Inflammatory macrophage treated with lipopolysaccharide for 4 hours (primary cell): ENCODE measurements at regions not wholly inside any gene's neighbourhood (a gene's known extent, or its start where the extent isn't known, plus 50 kb on each side); places are given as distances from the start of the nearest gene placed in this dataset.
"Not testable (repeated sequence)": the region's sequence is repeated elsewhere in the genome, so short reads cannot be mapped to it uniquely, and the experiment has no call there.

Source experiments
- DNase-seq: peaks from one replicate; pipeline ENCODE4 v3.0.0-alpha.2; 2020

GRCh38 chrX:879756-880698 lies 249.4 kb downstream of the SHOX start:
- DNase-seq = not testable (repeated sequence)

GRCh38 chrX:874061-874460 lies 243.5 kb downstream of the SHOX start:
- DNase-seq = no peak

- DNase-seq = no peak
These were observed 242.4 kb downstream of the SHOX start for GRCh38 chrX:873016-873415.

DNA sequence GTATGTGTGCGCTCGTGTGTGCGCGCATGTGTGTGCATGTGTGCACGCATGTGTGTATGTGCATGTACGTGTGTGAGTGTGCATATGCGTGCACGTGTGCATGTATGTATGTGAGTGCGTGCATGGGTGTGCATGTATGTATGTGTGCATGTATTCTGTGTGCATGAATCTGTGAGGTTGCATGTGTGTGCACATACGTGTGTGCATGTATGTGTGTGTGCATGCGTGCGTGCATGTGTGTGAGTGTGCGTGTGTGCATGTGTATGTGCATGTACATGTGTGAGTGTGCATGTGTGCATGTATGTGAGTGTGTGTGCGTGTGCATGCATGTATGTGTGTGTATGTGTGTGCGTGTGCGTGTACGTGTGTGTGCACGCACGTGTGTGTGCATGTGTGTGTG lies 241.5 kb downstream of the SHOX start:
- no peak for DNase-seq

- DNase-seq = no peak
These were observed 241.0 kb downstream of the SHOX start for GRCh38 chrX:871626-872025.

- no peak for DNase-seq
These were observed 237.5 kb downstream of the SHOX start for GRCh38 chrX:867966-868647.

DNA sequence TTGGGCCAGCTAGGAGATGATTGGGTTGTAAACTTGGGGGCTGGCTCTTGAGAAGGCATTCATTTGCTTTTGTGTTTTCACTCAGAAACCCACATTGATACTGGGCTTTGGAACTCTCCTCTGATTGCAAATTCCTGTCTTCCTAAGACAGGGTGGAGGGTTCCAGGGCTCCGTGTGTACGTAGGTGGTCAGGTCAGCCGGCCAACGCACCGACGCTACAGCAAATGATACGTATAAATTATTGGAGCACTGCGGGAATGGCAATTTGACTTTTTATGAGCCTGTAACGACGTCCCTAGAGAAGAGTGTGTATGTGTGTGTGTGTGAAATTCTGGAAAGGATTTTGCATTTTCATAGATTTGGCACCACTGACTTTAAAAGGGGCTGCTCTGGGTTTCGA lies 236.9 kb downstream of the SHOX start:
- DNase-seq = no peak

DNA sequence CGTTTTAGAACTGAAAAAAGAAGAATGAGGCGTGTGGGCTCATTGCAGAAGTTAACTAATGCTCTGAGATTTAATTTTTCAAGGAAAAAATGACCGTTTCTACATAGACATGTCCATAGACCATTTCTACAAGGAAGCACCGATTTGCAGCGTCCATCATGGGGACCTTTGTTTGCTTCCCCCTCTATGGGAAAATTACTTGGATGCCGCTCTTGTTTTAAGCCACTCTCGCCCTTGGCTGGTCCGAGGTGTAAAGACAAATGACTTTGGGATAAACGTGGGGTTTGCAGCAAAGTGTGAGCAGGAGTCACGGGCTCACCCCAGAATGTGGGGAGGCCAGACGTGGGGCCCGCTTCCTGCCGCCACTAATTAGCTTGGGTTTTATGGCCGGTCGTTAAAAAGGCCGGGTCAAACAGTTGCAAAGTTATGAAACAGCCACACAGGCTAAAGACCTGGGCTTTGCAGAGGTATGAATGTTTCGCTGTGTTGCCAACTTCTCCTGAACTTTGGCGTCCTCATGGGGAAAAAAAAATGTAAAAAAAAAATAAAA lies 235.9 kb downstream of the SHOX start:
- DNase-seq = no peak

GRCh38 chrX:865422-865821 lies 234.8 kb downstream of the SHOX start:
- DNase-seq = no peak

GRCh38 chrX:861921-862320 lies 231.3 kb downstream of the SHOX start:
- DNase-seq = no peak

- DNase-seq = no peak
These were observed 230.8 kb downstream of the SHOX start for GRCh38 chrX:861340-861890.

- no peak for DNase-seq
These were observed 228.7 kb downstream of the SHOX start for GRCh38 chrX:859329-859728.

GRCh38 chrX:858542-859078 lies 228.0 kb downstream of the SHOX start:
- no peak for DNase-seq

DNA sequence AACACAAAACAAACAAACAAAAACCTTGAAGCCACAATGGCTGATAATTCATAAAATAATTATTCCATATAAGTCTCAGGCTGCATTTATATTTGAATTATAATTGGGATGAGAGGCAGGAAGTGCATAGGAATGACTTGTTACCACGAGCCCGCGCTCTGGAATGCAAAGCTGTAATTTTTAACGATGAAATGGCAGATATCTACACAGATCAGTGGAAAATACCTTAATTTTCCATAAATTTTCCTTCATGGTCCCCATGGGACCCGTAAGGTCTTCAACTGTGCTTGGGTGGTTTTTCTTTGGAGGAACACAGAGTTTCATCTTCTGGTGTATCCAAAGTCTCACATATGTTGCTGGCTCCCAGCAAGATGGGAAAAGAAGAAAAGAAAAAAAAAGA lies 226.8 kb downstream of the SHOX start:
- no peak for DNase-seq

DNA sequence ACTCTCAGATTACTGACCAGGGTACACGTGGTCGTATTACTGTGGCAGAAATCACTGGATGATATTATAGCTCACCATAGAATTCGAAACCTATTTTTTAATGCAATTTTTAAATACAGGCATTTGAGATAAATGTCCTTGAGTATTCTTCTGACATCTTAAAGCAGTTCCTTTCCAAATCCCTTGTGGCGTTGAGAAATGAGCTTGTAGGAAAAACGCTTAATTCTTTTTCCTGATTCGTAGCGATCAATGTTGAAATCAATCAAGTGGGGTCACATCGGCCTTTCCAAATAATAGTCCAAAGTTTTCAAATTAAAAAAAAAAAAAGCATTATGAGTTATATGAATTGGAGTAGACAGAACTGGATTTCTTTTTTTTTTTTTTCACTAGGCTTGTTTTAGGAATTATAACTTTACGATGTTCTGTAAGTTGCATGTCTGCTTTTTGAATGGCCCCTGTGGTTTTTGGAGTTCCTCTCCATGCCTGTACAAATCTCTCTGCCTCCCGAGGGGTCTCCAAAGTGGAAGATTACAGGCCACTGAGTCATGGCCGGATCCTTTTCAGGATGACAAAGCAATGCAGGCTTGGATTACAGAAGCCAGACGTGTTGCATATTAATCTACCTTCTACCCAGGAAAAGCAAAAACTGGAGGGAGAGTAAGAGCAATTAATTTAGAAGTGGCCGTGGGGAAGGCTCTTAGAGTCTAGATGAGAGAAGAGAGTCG lies 226.1 kb downstream of the SHOX start:
- DNase-seq = no peak

GRCh38 chrX:853304-853703 lies 222.7 kb downstream of the SHOX start:
- no peak for DNase-seq

DNA sequence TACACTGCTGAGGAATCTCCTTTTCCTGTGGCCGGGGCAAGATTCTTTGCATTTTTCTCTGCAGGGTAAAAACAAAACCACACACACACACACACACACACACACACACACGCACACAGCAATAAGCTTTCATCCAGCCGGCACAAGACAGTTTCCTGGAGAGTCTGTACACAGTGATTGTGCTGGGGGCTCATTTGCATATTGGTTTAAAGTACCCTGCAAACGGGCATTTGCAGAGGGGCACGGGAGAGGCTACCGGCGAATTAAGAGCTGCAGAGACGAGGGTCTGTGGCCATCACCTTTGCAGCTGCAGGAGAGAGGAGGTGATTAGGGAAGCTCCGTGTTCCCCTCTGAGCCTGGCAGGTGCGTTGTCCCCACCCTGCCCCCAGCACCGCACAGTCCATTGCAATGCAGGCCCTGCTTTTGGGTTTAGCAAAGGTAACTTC lies 219.9 kb downstream of the SHOX start:
- no peak for DNase-seq

- DNase-seq = no peak
These were observed 217.8 kb downstream of the SHOX start for GRCh38 chrX:848386-848785.

DNA sequence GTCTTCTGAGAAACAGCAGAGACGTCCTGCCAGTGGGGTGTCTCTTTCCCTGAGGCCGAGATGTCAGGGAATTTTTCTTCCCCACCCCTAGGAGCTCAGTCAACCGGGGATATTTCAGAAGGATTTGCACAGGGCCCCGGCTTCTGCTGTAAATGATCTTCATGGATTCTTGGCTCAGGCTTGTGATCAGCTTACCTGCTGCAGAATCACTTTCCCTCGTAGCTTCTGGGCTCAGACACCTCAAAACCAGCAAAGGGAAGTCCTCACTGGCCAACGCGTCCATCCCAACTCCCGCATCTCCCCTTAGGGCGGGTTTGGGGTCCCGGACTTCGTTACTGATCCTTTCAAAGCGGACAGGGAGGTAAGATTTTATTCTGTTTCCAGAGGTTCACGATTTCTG lies 212.7 kb downstream of the SHOX start:
- DNase-seq = no peak

DNA sequence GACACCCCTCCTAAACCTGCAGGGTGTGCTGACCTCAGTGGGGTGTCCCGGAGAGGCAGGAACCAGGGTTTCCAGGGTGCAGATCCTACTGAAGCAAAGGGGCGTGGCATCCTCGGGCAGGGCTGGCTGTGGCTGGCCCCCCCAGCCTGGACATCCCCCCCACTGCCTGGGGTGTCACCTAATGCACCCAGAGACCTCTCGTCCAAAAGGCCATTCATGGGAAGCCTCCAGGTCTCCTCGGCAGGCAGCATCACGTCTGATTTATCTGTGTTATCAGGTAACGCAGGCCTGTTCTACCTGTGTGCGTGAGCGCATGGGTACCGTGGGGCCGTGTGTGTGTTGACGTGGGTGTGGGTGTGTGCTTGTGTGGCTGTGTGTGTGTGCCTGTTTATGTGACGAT lies 210.0 kb downstream of the SHOX start:
- no peak for DNase-seq

GRCh38 chrX:838666-839065 lies 208.1 kb downstream of the SHOX start:
- not testable (repeated sequence) for DNase-seq

DNA sequence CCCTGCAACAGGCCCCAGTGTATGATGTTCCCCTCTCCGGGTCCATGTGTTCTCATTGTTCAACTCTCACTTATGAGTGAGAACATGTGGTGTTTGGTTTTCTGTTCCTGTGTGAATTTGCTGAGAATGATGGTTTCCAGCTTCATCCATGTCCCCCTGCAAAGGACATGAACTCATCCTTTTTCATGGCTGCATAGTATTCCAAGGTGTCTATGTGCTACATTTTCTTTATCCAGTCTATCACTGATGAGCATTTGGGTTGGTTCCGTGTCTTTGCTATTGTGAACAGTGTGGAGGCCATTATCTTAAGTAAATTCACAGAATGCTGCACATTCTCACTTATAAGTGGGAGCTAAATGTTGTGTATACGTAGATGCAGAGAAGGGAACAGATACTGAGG lies 205.3 kb downstream of the SHOX start:
- not testable (repeated sequence) for DNase-seq

DNA sequence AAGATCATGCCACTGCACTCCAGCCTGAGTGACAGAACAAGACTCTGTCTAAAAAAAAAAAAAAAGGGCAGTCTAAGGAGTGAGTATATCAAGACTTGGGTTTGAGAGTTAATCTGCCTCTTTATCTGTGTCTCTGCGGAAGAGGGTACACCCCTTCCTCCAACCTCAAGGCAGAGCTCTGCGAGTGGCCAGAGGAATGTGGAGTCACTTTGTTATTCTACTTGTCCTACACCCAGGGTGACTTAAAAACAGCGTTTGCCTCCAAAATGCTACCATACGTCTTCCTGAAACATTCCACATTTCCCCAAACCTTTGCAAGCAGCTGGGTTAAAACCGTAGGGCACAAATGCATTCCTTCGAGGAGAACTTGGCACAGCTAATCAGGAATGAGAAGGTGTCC lies 199.9 kb downstream of the SHOX start:
- no peak for DNase-seq
